AG09309 (cell line): ENCODE measurements at regions not wholly inside any gene's neighbourhood (a gene's known extent, or its start where the extent isn't known, plus 50 kb on each side); places are given as distances from the start of the nearest gene placed in this dataset.
A peak's percentile ranks its signal among the peaks of the same experiment; 100 is the strongest.

ENCODE experiments used
- DNase-seq: peaks from one replicate; pipeline ENCODE4 v3.0.0-alpha.2; 2010; ENCODE audit warnings: low read depth
- H3K4me3 ChIP-seq: 2 replicates; pipeline ENCODE4 v1.5.1; 2011; ENCODE audit warnings: mild to moderate bottlenecking, low read depth, low read length, moderate library complexity; ENCODE audit not compliant: control insufficient read depth
- TF ChIP-seq, protein P1 (sequence below): IDR thresholded peaks from 2 replicates; pipeline ENCODE4 v1.5.1; 2011; ENCODE audit warnings: mild to moderate bottlenecking, low read depth, low read length, inconsistent platforms; ENCODE audit not compliant: insufficient read depth, control insufficient read depth; ENCODE audit errors: missing control alignments

DNA sequence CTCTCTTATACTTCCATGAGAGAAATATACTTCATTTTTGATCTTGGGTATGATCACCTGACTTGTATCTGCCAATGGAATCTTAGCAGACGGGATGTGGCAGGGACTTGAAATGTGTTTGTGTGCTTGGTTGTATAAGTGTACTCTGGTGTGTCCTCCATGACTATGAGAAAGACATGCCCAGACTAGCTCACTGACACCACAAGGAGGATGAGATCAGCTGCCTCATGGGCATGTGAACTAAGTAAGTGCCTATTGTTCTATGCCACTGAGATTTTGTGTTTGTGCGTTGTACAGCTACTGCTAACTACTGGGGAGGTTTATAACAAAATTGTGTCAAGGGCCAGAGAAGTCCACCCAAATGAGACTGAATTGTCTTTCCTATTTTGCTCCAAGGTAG is 402.2 kb upstream of the SALL1 start:
- H3K4me3 ChIP-seq = no peak overlapping the region
- no peak for DNase-seq
- TF ChIP-seq, protein P1, sequence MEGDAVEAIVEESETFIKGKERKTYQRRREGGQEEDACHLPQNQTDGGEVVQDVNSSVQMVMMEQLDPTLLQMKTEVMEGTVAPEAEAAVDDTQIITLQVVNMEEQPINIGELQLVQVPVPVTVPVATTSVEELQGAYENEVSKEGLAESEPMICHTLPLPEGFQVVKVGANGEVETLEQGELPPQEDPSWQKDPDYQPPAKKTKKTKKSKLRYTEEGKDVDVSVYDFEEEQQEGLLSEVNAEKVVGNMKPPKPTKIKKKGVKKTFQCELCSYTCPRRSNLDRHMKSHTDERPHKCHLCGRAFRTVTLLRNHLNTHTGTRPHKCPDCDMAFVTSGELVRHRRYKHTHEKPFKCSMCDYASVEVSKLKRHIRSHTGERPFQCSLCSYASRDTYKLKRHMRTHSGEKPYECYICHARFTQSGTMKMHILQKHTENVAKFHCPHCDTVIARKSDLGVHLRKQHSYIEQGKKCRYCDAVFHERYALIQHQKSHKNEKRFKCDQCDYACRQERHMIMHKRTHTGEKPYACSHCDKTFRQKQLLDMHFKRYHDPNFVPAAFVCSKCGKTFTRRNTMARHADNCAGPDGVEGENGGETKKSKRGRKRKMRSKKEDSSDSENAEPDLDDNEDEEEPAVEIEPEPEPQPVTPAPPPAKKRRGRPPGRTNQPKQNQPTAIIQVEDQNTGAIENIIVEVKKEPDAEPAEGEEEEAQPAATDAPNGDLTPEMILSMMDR = no peak

DNA sequence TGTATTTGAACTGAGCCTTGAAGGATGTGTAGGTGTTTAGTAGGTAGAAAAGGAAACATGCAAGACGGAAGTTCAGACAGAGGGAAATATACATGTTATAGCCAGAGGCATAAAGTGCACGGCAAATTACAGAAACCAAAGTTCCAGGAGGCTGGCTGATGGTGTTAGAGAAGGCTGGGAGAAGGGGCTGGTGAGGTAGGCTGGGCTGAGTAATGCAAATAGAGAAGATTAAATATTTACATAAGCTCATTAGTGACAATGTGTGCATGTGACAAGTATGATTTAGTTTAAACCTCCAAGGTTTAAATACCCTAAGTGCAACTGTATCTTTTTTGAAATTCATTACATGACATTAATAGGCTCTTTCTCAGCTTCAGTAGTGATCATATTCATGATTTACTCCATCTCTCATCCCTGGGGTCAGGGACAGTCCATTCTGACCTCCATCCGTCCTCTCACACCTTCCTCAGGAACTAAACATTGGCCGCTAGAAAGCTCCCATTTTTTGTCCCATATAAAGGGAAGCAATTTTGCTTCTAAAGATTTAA is 399.8 kb upstream of the SALL1 start:
- H3K4me3 ChIP-seq = no peak overlapping the region
- TF ChIP-seq, protein P1 = no peak
- no peak for DNase-seq

DNA sequence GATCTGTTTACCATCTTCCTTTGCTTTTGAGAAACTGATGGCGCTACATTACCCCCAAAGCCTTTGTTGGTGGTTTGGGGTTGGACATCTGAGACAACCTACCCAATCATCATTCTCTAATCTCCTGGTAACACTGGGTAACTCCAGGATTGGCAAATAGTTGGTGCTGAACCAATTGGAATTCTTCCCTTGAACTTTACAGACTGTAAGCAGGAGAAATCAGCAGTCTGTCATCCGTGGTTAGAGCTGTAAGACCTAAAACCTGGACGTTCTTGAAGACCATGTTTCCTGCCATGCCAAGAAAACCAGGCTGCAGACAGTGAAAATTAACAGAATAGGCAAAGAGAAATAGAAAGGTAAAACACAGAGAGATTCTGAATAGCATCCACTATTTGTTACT is 398.8 kb upstream of the SALL1 start:
- H3K4me3 ChIP-seq = no peak overlapping the region
- peak; percentile 16 for DNase-seq
- TF ChIP-seq, protein P1 = no peak

DNA sequence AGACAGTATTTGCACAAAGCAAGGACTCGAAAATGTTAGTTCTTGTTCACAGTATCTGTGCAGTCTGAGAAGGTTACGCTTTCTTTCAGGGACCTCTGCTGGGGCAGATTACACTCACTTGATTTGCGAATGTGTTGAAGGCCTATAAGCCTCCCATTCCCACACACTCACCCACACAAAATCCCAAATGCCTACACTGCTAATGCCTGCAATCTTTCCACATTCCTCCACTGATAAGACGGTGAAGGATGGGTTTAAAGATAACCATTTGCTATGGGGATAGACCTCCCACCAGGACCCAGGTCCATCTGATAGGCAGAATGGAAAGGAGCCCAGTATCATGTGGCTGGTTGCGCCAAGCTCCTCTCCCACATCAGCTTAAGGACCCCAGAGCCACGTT is 394.9 kb upstream of the SALL1 start:
- DNase-seq = no peak
- TF ChIP-seq, protein P1 = no peak
- H3K4me3 ChIP-seq = no peak overlapping the region

DNA sequence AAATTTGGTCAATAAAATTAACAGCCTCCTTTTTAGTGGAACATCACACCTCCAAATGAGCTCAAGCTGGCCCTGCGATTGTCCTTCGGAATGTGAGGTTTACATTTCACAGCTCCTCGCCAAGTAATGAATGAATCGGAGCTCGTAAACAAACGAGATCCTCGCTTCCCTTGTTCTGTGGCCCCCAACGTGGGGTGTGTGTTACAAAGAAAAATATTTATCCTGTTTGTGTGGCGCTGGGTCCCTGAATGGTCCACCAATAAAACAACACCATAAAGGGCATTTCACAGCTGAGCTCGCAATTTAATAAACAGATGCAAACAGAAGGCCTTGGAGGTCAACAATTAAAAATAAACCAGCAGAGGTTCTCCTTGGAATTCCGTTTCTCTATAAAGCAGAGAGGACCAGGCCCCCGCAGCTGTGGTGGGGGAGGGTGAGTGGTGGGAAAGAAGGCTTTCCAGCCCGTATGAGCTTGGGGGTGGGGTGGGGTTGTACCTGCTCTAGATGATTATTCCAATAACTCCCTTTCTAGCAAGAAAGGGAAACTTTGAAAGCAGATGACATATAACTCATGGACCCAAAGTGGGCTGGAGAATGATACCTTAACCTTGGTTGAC is 393.9 kb upstream of the SALL1 start:
- DNase-seq = no peak
- H3K4me3 ChIP-seq = no peak overlapping the region
- TF ChIP-seq, protein P1 = no peak

DNA sequence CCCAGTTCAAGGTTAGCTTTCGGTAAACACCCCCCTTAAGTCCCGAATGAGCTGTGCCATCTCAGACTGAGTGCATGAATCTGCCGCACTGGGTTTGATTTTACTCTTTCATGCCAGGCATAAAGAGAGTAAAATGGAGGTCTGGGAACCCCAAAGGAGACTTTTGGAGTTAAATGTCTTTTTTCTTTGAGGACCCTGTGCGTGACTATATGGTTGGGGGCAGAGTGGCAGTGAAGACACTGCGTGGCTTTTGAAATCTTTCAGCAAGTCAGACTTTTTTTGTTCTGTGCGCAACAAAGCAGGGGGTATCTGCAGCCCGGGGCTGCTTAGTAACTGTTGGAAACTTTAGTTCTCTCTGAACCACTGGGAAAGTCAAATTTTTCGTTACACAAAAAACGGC is 392.9 kb upstream of the SALL1 start:
- DNase-seq = no peak
- no peak overlapping the region for H3K4me3 ChIP-seq
- TF ChIP-seq, protein P1 = no peak
